ENCODE measurements at regions not wholly inside any gene's neighbourhood (a gene's known extent, or its start where the extent isn't known, plus 50 kb on each side); places are given as distances from the start of the nearest gene placed in this dataset.
A peak's percentile ranks its signal among the peaks of the same experiment; 100 is the strongest.
"Not testable (repeated sequence)": the region's sequence is repeated elsewhere in the genome, so short reads cannot be mapped to it uniquely, and the experiment has no call there.

DNA sequence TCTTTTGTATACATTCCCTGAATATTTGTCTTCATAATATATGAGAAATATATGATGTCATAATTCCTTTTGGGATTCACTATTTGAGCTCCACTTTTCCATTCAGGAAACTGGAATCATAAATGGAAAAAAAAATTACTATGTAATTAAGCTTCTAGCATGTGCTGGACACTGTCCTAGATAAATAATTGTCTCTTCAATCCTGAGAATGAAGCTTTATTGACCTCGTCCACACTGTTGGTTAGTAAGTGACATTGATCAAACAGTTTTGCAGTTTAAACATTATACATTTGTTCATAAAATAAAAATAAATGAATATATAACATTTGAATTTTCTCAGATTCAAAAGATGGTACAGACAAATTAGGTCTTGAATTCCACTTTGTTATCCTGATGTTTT is 1691.2 kb downstream of the LRRC4C start:
- TF ChIP-seq, protein P1, sequence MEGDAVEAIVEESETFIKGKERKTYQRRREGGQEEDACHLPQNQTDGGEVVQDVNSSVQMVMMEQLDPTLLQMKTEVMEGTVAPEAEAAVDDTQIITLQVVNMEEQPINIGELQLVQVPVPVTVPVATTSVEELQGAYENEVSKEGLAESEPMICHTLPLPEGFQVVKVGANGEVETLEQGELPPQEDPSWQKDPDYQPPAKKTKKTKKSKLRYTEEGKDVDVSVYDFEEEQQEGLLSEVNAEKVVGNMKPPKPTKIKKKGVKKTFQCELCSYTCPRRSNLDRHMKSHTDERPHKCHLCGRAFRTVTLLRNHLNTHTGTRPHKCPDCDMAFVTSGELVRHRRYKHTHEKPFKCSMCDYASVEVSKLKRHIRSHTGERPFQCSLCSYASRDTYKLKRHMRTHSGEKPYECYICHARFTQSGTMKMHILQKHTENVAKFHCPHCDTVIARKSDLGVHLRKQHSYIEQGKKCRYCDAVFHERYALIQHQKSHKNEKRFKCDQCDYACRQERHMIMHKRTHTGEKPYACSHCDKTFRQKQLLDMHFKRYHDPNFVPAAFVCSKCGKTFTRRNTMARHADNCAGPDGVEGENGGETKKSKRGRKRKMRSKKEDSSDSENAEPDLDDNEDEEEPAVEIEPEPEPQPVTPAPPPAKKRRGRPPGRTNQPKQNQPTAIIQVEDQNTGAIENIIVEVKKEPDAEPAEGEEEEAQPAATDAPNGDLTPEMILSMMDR (IDR thresholded peaks at IDR 0.05; ENCODE audit: borderline replicate concordance, extremely low read depth, insufficient read depth): no peak
- no peak overlapping the region for H3K27ac ChIP-seq (ENCODE audit: low read depth in 2 of 2, low read length in 2 of 2)
- no peaks in the 10 kb centered on the region for H3K4me1 ChIP-seq (ENCODE audit: control insufficient read depth in 2 of 3, insufficient read depth in 2 of 3, low read depth in 1 of 3, low read length in 3 of 3)
- no peak for FAIRE-seq
- intact Hi-C loops (cut with DNase I): no loop called here
- no peak for DNase-seq
- H3K4me3 ChIP-seq (ENCODE audit: low read length in 3 of 3): no peak overlapping the region
- no peaks in the 10 kb centered on the region for H3K36me3 ChIP-seq (ENCODE audit: control insufficient read depth in 2 of 3, insufficient read depth in 3 of 3, low read length in 3 of 3)
- H3K9ac ChIP-seq (ENCODE audit: low read length in 3 of 3): no peak overlapping the region
- no peaks in the 10 kb centered on the region for H3K27me3 ChIP-seq (ENCODE audit: control insufficient read depth, insufficient read depth, low read length)
- H3K9me3 ChIP-seq (ENCODE audit: control insufficient read depth in 2 of 3, insufficient read depth in 1 of 3, low read length in 3 of 3): no peaks in the 10 kb centered on the region

DNA sequence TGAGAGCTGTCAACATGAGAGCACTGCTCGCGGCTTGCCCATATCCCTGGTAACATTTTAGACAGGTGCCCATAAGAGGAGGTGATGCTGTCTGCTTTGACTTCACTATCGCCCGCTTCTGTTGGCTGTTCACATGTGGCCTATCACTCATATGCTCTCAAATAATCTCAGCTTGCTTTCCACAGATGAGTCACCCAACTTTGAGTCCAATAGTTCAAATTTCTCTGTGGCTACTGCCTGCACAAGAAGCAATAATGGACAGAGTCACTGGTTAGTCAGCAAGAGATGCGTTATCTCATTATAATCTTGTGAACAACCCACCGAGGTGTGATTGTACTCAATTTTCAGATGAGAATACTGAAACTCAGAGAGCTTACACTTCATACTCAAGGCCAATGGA is 1714.1 kb downstream of the LRRC4C start:
- no peaks in the 10 kb centered on the region for H3K36me3 ChIP-seq (ENCODE audit: control insufficient read depth in 2 of 3, insufficient read depth in 3 of 3, low read length in 3 of 3)
- no peak overlapping the region for H3K9ac ChIP-seq (ENCODE audit: low read length in 3 of 3)
- no peaks in the 10 kb centered on the region for H3K4me1 ChIP-seq (ENCODE audit: control insufficient read depth in 2 of 3, insufficient read depth in 2 of 3, low read depth in 1 of 3, low read length in 3 of 3)
- H3K9me3 ChIP-seq (ENCODE audit: control insufficient read depth in 2 of 3, insufficient read depth in 1 of 3, low read length in 3 of 3): peaks cover 0 to 2% (median 0%) of the 10 kb centered on the region in 3 donors
- TF ChIP-seq, protein P1 (IDR thresholded peaks at IDR 0.05; ENCODE audit: borderline replicate concordance, extremely low read depth, insufficient read depth): no peak
- FAIRE-seq (no peak), DNase-seq (no peak)
- H3K4me3 ChIP-seq (ENCODE audit: low read length in 3 of 3): no peak overlapping the region
- H3K27ac ChIP-seq (ENCODE audit: low read depth in 2 of 2, low read length in 2 of 2): no peak overlapping the region
- intact Hi-C loops (cut with DNase I): no loop called here
- H3K27me3 ChIP-seq (ENCODE audit: control insufficient read depth, insufficient read depth, low read length): no peaks in the 10 kb centered on the region

GRCh38 chr11:39741066-39741465 is 1718.4 kb downstream of the LRRC4C start:
- Histone ChIP-seq H3K27ac (ENCODE audit: low read depth in 2 of 2, low read length in 2 of 2) (no peak overlapping the region), H3K4me1 (ENCODE audit: control insufficient read depth in 2 of 3, insufficient read depth in 2 of 3, low read depth in 1 of 3, low read length in 3 of 3) (no peaks in the 10 kb centered on the region), H3K4me3 (ENCODE audit: low read length in 3 of 3) (no peak overlapping the region), H3K9me3 (ENCODE audit: control insufficient read depth in 2 of 3, insufficient read depth in 1 of 3, low read length in 3 of 3) (no peaks in the 10 kb centered on the region), H3K9ac (ENCODE audit: low read length in 3 of 3) (no peak overlapping the region), H3K36me3 (ENCODE audit: control insufficient read depth in 2 of 3, insufficient read depth in 3 of 3, low read length in 3 of 3) (no peaks in the 10 kb centered on the region), H3K27me3 (ENCODE audit: control insufficient read depth, insufficient read depth, low read length) (no peaks in the 10 kb centered on the region)
- FAIRE-seq (no peak), DNase-seq (peak in 1 of 5 donors; percentile 13)
- intact Hi-C loops (cut with DNase I): no loop called here
- TF ChIP-seq, protein P1 (IDR thresholded peaks at IDR 0.05; ENCODE audit: borderline replicate concordance, extremely low read depth, insufficient read depth): no peak

GRCh38 chr11:39736351-39736750 is 1723.1 kb downstream of the LRRC4C start:
- H3K27me3 ChIP-seq (ENCODE audit: control insufficient read depth, insufficient read depth, low read length); H3K4me3 ChIP-seq (ENCODE audit: low read length in 3 of 3); H3K27ac ChIP-seq (ENCODE audit: low read depth in 2 of 2, low read length in 2 of 2); H3K9me3 ChIP-seq (ENCODE audit: control insufficient read depth in 2 of 3, insufficient read depth in 1 of 3, low read length in 3 of 3); H3K9ac ChIP-seq (ENCODE audit: low read length in 3 of 3); intact Hi-C loops (cut with DNase I); FAIRE-seq; H3K36me3 ChIP-seq (ENCODE audit: control insufficient read depth in 2 of 3, insufficient read depth in 3 of 3, low read length in 3 of 3); H3K4me1 ChIP-seq (ENCODE audit: control insufficient read depth in 2 of 3, insufficient read depth in 2 of 3, low read depth in 1 of 3, low read length in 3 of 3): not testable (repeated sequence)
- DNase-seq: peak in 4 of 5 donors; percentile 24 to 76 (median 34)

All from kidney (tissue), 13 donors.